ENCODE measurements at regions not wholly inside any gene's neighbourhood (a gene's known extent, or its start where the extent isn't known, plus 50 kb on each side); places are given as distances from the start of the nearest gene placed in this dataset.
"Not testable (repeated sequence)": the region's sequence is repeated elsewhere in the genome, so short reads cannot be mapped to it uniquely, and the experiment has no call there.

DNA sequence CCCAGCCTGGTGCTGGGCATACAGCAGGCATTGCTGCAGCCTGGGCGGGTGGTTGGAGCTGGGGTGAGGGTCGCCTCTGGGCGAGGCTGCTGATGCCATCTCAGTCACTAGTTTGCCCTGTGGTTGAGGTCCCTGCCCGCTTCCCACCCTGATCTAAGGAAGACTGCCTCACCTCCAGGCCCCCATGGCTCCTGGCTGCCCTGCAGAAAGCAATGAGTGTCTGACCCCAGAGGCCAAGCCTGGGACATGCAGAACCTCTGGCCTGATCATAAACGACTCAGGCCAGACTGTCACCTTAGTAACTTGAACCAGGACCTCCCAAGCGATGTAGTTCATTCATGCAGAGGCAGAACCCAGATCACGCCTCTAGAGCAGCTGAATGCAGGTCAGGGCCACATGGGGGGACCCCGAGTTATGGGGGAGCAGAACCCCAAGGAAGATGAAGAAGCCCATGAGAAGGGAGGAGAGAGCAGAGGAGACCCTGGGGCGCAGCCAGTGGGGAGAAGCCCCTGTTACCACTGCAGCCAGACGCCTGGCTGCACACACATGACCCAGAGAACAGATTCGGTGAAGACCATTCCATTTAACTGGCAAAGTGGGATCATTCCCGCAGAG lies 213.9 kb downstream of the TBC1D2B start:
- TF ChIP-seq CTCF (IDR thresholded peaks at IDR 0.05; ENCODE audit: insufficient read depth, low read depth, low read length, missing control alignments) = no peak
- no peak overlapping the region for H3K4me3 ChIP-seq (ENCODE audit: low read length)
- no peak for DNase-seq (ENCODE audit: low read depth)

GRCh38 chr15:77862651-77863104 lies 214.8 kb downstream of the TBC1D2B start:
- no peak for DNase-seq (ENCODE audit: low read depth)
- no peak for TF ChIP-seq CTCF (IDR thresholded peaks at IDR 0.05; ENCODE audit: insufficient read depth, low read depth, low read length, missing control alignments)
- no peak overlapping the region for H3K4me3 ChIP-seq (ENCODE audit: low read length)

DNA sequence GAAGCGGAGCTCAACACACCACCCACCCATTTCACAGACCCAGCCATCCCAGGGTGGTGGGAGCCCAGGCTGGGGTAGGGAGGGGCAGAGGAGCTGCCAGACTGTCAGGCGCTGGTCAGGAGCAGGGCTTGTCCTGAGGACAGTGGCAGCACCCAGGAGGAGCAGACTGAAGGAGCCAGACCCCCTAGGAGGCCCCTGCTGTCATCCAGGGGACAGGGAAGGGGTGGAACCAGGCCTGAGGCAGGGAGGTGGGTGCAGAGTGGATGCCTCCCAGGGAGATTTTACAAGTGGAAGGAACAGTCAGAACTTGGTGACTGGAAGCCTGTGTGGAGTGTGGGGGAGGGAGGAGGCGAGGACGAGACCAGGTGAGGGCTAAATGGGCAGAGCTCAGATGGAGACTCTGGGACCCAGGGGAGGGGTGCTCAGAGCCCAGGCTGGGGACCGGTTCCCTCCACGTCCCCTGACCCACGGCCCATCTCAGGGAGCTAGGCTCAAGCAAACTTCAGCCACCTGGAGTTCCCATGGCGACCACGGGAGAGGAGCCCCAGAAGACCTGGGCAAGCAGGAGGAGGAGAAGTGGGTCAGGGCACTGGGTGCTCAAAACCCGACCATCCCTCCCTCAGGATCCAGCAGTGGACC lies 215.4 kb downstream of the TBC1D2B start:
- not testable (repeated sequence) for DNase-seq (ENCODE audit: low read depth); H3K4me3 ChIP-seq (ENCODE audit: low read length)

- no peak overlapping the region for H3K4me3 ChIP-seq (ENCODE audit: low read length)
- no peak for DNase-seq (ENCODE audit: low read depth)
- TF ChIP-seq CTCF (IDR thresholded peaks at IDR 0.05; ENCODE audit: insufficient read depth, low read depth, low read length, missing control alignments) = no peak
Measured at GRCh38 chr15:77860071-77860691, 217.3 kb downstream of the TBC1D2B start.

DNA sequence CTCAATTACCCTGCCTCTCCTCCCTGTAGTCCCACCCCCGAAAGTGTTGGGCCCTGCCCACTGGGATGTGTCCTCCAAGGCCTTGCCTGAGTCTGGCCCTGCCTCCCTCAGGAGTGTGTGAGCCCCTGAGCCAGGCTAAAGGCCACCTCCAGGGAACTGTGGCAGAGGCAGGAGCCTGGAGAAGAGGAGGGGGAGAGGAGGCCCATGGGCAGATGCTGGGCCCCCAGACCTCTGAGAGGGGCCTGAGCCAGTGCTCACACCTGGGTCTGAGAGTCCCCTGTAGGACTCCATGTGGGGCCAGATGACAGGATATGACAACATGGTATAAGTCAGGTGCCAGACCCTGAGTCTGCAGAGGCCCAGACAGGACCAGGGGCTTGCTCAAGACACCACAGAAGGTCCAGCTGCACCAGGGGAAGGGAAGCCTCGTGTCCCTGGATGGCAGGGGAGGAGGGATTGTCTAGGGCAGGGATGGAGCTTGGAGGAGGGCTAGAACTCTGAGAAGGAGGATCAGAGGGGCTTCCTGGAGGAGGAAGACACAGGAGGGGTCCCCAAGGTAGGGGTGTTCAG lies 217.9 kb downstream of the TBC1D2B start:
- no peak for DNase-seq (ENCODE audit: low read depth)
- no peak for TF ChIP-seq CTCF (IDR thresholded peaks at IDR 0.05; ENCODE audit: insufficient read depth, low read depth, low read length, missing control alignments)
- H3K4me3 ChIP-seq (ENCODE audit: low read length) = no peak overlapping the region

- H3K4me3 ChIP-seq (ENCODE audit: low read length) = no peak overlapping the region
- no peak for DNase-seq (ENCODE audit: low read depth)
- TF ChIP-seq CTCF (IDR thresholded peaks at IDR 0.05; ENCODE audit: insufficient read depth, low read depth, low read length, missing control alignments) = no peak
Measured at GRCh38 chr15:77858792-77859490, 218.6 kb downstream of the TBC1D2B start.

GRCh38 chr15:77857419-77857818 lies 220.1 kb downstream of the TBC1D2B start:
- no peak overlapping the region for H3K4me3 ChIP-seq (ENCODE audit: low read length)
- no peak for DNase-seq (ENCODE audit: low read depth)
- TF ChIP-seq CTCF (IDR thresholded peaks at IDR 0.05; ENCODE audit: insufficient read depth, low read depth, low read length, missing control alignments) = no peak

All from epithelial cell of esophagus (primary cell).